SK-N-SH treated with all-trans-retinoic acid at 6 μM for 48 hours (cell line): ENCODE measurements at regions not wholly inside any gene's neighbourhood (a gene's known extent, or its start where the extent isn't known, plus 50 kb on each side); places are given as distances from the start of the nearest gene placed in this dataset.

Experiments
- ARNTL ChIP-seq: fragments of 450-650 bp; formaldehyde crosslinking; IDR thresholded peaks from 2 replicates; pipeline ENCODE4 v1.5.0; 2020; ENCODE audit warnings: low read depth, mild to moderate bottlenecking, moderate library complexity, borderline replicate concordance
- RARB ChIP-seq: fragments of 250-450 bp; sonication (Bioruptor Pico); IDR thresholded peaks from 2 replicates; pipeline ENCODE4 v1.8.0; 2021; ENCODE audit warnings: mild to moderate bottlenecking, moderate library complexity
- ZC3H10 ChIP-seq: fragments of 250-450 bp; sonication (Bioruptor Pico); IDR thresholded peaks from 2 replicates; pipeline ENCODE4 v1.5.1; 2021; ENCODE audit warnings: mild to moderate bottlenecking, moderate library complexity
- ZFP30 ChIP-seq: fragments of 450-650 bp; formaldehyde crosslinking; IDR thresholded peaks from 2 replicates; pipeline ENCODE4 v1.5.0; 2022; ENCODE audit warnings: mild to moderate bottlenecking, moderate library complexity

DNA sequence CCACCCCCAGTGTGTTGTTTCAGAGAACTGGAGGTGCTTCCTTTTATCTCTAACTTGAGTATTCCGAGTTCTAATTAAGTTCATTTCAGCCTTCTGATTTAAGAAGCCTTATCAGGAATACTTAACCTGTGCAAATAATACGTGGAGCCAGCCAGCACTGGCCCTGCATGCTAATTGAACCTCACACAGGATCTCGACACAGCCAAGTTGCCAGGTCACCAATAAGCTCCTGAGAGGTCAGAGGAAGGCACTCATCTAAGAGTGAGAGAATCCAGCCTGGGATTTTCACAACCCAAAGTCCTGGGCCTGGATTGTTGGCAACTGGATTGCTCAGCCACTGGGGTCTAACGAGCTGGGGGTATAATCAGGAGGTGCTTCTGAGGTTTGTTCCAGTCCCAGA lies 157.7 kb upstream of the LRFN2 start:
- TF ChIP-seq ZC3H10: no peak
- TF ChIP-seq ZFP30 (CRISPR knock-in tag): no peak
- TF ChIP-seq ARNTL (CRISPR knock-in tag): no peak
- no peak for TF ChIP-seq RARB (CRISPR knock-in tag)
